ENCODE measurements at regions not wholly inside any gene's neighbourhood (a gene's known extent, or its start where the extent isn't known, plus 50 kb on each side); places are given as distances from the start of the nearest gene placed in this dataset.

- no peaks in the 10 kb centered on the region for H3K79me2 ChIP-seq (ENCODE audit: low read depth)
- no peaks in the 10 kb centered on the region for H3K9me3 ChIP-seq (ENCODE audit: low read depth)
- no peaks in the 10 kb centered on the region for H3K4me1 Mint-ChIP-seq
- TF ChIP-seq EZH2phosphoT487 (IDR thresholded peaks at IDR 0.05) (no peak), CTCF (IDR thresholded peaks at IDR 0.05) (no peak), EZH2 (IDR thresholded peaks at IDR 0.05) (no peak)
- DNase-seq (ENCODE audit: low spot score) = no peak
- H3K27me3 Mint-ChIP-seq (ENCODE audit: insufficient read depth, low read depth) = no peaks in the 10 kb centered on the region
- H2AFZ ChIP-seq (replicated peaks) = peak overlapping the region; percentile 30
- no peak overlapping the region for H3K27ac Mint-ChIP-seq
- no peaks in the 10 kb centered on the region for H3K4me1 ChIP-seq
- H3K36me3 Mint-ChIP-seq = no peaks in the 10 kb centered on the region
- no peak overlapping the region for H3K4me3 Mint-ChIP-seq
- H3K27me3 ChIP-seq = no peaks in the 10 kb centered on the region
- no peaks in the 10 kb centered on the region for H4K20me1 ChIP-seq (ENCODE audit: low read depth)
- H3K36me3 ChIP-seq = no peaks in the 10 kb centered on the region
- H3F3A ChIP-seq (ENCODE audit: low read depth) = no peaks in the 10 kb centered on the region
- no peak overlapping the region for H3K4me2 ChIP-seq
- H3K4me3 ChIP-seq = no peak overlapping the region
- H3K27ac ChIP-seq = no peak overlapping the region
- H3K9ac ChIP-seq = no peak overlapping the region
- no peaks in the 10 kb centered on the region for H3K9me3 Mint-ChIP-seq
Measured at GRCh38 chr3:107184375-107184774, 192.9 kb upstream of the CCDC54 start.

GRCh38 chr3:107188262-107188661 is 189.0 kb upstream of the CCDC54 start:
- no peak for TF ChIP-seq EZH2phosphoT487 (IDR thresholded peaks at IDR 0.05)
- no peak for TF ChIP-seq EZH2 (IDR thresholded peaks at IDR 0.05)
- no peak for TF ChIP-seq CTCF (IDR thresholded peaks at IDR 0.05)
- Histone ChIP-seq H4K20me1 (ENCODE audit: low read depth) (no peaks in the 10 kb centered on the region), H3K79me2 (ENCODE audit: low read depth) (no peaks in the 10 kb centered on the region), H3K27me3 (no peaks in the 10 kb centered on the region), H3K4me1 (no peaks in the 10 kb centered on the region), H3F3A (ENCODE audit: low read depth) (no peaks in the 10 kb centered on the region), H3K4me3 (no peak overlapping the region), H2AFZ (replicated peaks) (no peak overlapping the region), H3K4me2 (no peak overlapping the region), H3K27ac (no peak overlapping the region), H3K9me3 (ENCODE audit: low read depth) (no peaks in the 10 kb centered on the region), H3K9ac (no peak overlapping the region), H3K36me3 (no peaks in the 10 kb centered on the region)
- Mint-ChIP-seq H3K36me3 (no peaks in the 10 kb centered on the region), H3K4me3 (no peak overlapping the region), H3K27ac (no peak overlapping the region), H3K4me1 (no peaks in the 10 kb centered on the region), H3K9me3 (no peaks in the 10 kb centered on the region), H3K27me3 (ENCODE audit: insufficient read depth, low read depth) (no peaks in the 10 kb centered on the region)
- DNase-seq (ENCODE audit: low spot score) = no peak

- no peak for DNase-seq (ENCODE audit: low spot score)
- Histone ChIP-seq H3K9me3 (ENCODE audit: low read depth) (no peaks in the 10 kb centered on the region), H3K4me1 (no peaks in the 10 kb centered on the region), H3K27ac (no peak overlapping the region), H2AFZ (replicated peaks) (no peak overlapping the region), H3K36me3 (no peaks in the 10 kb centered on the region), H3K4me3 (no peak overlapping the region), H3K4me2 (no peak overlapping the region), H3K27me3 (no peaks in the 10 kb centered on the region), H3K79me2 (ENCODE audit: low read depth) (no peaks in the 10 kb centered on the region), H3K9ac (no peak overlapping the region), H3F3A (ENCODE audit: low read depth) (no peaks in the 10 kb centered on the region), H4K20me1 (ENCODE audit: low read depth) (no peaks in the 10 kb centered on the region)
- Mint-ChIP-seq H3K4me1 (no peaks in the 10 kb centered on the region), H3K36me3 (no peaks in the 10 kb centered on the region), H3K9me3 (no peaks in the 10 kb centered on the region), H3K27ac (no peak overlapping the region), H3K27me3 (ENCODE audit: insufficient read depth, low read depth) (no peaks in the 10 kb centered on the region), H3K4me3 (no peak overlapping the region)
- TF ChIP-seq EZH2phosphoT487 (IDR thresholded peaks at IDR 0.05) = no peak
- no peak for TF ChIP-seq CTCF (IDR thresholded peaks at IDR 0.05)
- no peak for TF ChIP-seq EZH2 (IDR thresholded peaks at IDR 0.05)
Measured at GRCh38 chr3:107189158-107189791, 188.0 kb upstream of the CCDC54 start.

All from neural progenitor cell (in vitro differentiated cells).